HCT116 (cell line): ENCODE measurements at regions not wholly inside any gene's neighbourhood (a gene's known extent, or its start where the extent isn't known, plus 50 kb on each side); places are given as distances from the start of the nearest gene placed in this dataset.

Experiments used
- ATAC-seq: fragments of 200-7000 bp; cut with Tn5 transposase; 2 replicates; pipeline ENCODE4 v1.9.1; 2020; ENCODE audit warnings: mild to moderate bottlenecking, moderate library complexity
- BruUV-seq: library from RNA; stranded (reverse); fragments of 400-500 nt; replicated peaks from 2 replicates; lab custom pipeline; 2021; lab: Mats Ljungman, UMichigan
- CTCF ChIA-PET: fragments of 300-600 bp; sonication (Branson Sonifier 250); formaldehyde crosslinking; loops from one replicate; lab custom pipeline; 2021; ENCODE audit warnings: antibody characterized with exemption; lab: Charles Lee
- POLR2A ChIA-PET: fragments of 300-600, 350-600 bp; sonication (Branson Sonifier 250); formaldehyde crosslinking; loops from one replicate; lab custom pipeline; 2021; ENCODE audit warnings: antibody characterized with exemption; lab: Charles Lee
- RAD21 ChIA-PET, 2 experiments: fragments of 300-600 bp; sonication (Branson Sonifier 250); formaldehyde crosslinking; loops; one replicate each; lab custom pipeline; 2023; ENCODE audit warnings: low total read pairs in 2 of 2; ENCODE audit not compliant: uncharacterized antibody in 2 of 2, unreplicated experiment in 2 of 2, low non-redundant PET in 1 of 2; lab: Charles Lee
- DNase-seq: peaks from one replicate; pipeline ENCODE4 v3.0.0-alpha.2; 2010; ENCODE audit warnings: low read depth, low spot score
- H2AFZ ChIP-seq: fragments of 200-600 bp; shearing (Covaris generic), sonication (generic); 2 replicates; pipeline ENCODE4 v1.6.1; 2017; ENCODE audit warnings: low read depth, mixed run types, mixed read lengths, antibody characterized with exemption, low read length; ENCODE audit not compliant: poor library complexity, severe bottlenecking
- H3K27ac ChIP-seq: 2 replicates; pipeline ENCODE4 v1.5.1; 2012; ENCODE audit warnings: low read depth, low read length
- H3K27me3 ChIP-seq: fragments of 200-600 bp; sonication (generic); 2 replicates; pipeline ENCODE4 v1.6.1; 2016; ENCODE audit warnings: mixed run types, low read length, mixed read lengths; ENCODE audit not compliant: insufficient read depth
- H3K36me3 ChIP-seq, 2 experiments: fragments of 200-500 bp in 1 of 2; fragments of 200-600 bp in 1 of 2; sonication (Bioruptor generic) in 1 of 2; sonication (generic) in 1 of 2; 2 replicates each; pipeline versions ENCODE4 v1.5.1 to v1.6.1; 2014 to 2016; ENCODE audit warnings: low read length in 2 of 2, inconsistent platforms in 1 of 2, mixed read lengths in 1 of 2, mixed run types in 1 of 2; ENCODE audit not compliant: insufficient read depth in 2 of 2, control insufficient read depth in 1 of 2
- H3K4me1 ChIP-seq, 2 experiments: fragments of 200-600 bp in 1 of 2; sonication (generic) in 1 of 2; 2 replicates each; pipeline versions ENCODE4 v1.5.1 to v1.6.1; 2012 to 2017; ENCODE audit warnings: low read length in 2 of 2, inconsistent platforms in 1 of 2, mild to moderate bottlenecking in 1 of 2, mixed read lengths in 1 of 2, mixed run types in 1 of 2, moderate library complexity in 1 of 2; ENCODE audit not compliant: insufficient read depth in 2 of 2, control insufficient read depth in 1 of 2
- H3K4me2 ChIP-seq: fragments of 200-600 bp; sonication (generic); 2 replicates; pipeline ENCODE4 v1.6.1; 2017; ENCODE audit warnings: mixed run types, low read length, mixed read lengths
- H3K4me3 ChIP-seq, 2 experiments: fragments of 200-600 bp in 1 of 2; sonication (generic) in 1 of 2; replicated peaks in 1 of 2; 2 replicates each; pipeline ENCODE4 v1.5.1; 2011 to 2016; ENCODE audit warnings: low read length in 2 of 2, control low read depth in 1 of 2, low read depth in 1 of 2, mild to moderate bottlenecking in 1 of 2, mixed read lengths in 1 of 2, mixed run types in 1 of 2
- H3K79me2 ChIP-seq: fragments of 200-600 bp; sonication (generic); 2 replicates; pipeline ENCODE4 v1.6.1; 2017; ENCODE audit warnings: mild to moderate bottlenecking, mixed run types, low read length, moderate library complexity, mixed read lengths; ENCODE audit not compliant: insufficient read depth
- H3K9ac ChIP-seq: fragments of 200-600 bp; sonication (generic); 2 replicates; pipeline ENCODE4 v1.6.1; 2016; ENCODE audit warnings: low read length, mixed read lengths
- H3K9me2 ChIP-seq: fragments of 200-600 bp; sonication (generic), shearing (Covaris generic); 2 replicates; pipeline ENCODE4 v1.6.1; 2017; ENCODE audit warnings: mixed run types, mild to moderate bottlenecking, moderate library complexity; ENCODE audit not compliant: insufficient read depth
- H3K9me3 ChIP-seq, 2 experiments: fragments of 200-500 bp in 1 of 2; fragments of 200-600 bp in 1 of 2; sonication (Bioruptor generic) in 1 of 2; sonication (generic) in 1 of 2; 2 replicates each; pipeline ENCODE4 v1.6.1; 2014 to 2017; ENCODE audit warnings: low read length in 2 of 2, mixed read lengths in 2 of 2, inconsistent platforms in 1 of 2, low read depth in 1 of 2, mild to moderate bottlenecking in 1 of 2, mixed run types in 1 of 2, moderate library complexity in 1 of 2; ENCODE audit not compliant: control insufficient read depth in 1 of 2, insufficient read depth in 1 of 2
- H4K20me1 ChIP-seq: fragments of 200-600 bp; sonication (generic), shearing (Covaris generic); 2 replicates; pipeline ENCODE4 v1.6.1; 2017; ENCODE audit warnings: mixed run types, mild to moderate bottlenecking, moderate library complexity; ENCODE audit not compliant: insufficient read depth
- ATF3 ChIP-seq: IDR thresholded peaks from 2 replicates; pipeline ENCODE4 v1.6.1; 2012
- CTCF ChIP-seq, 3 experiments: fragments of 200-600 bp in 1 of 3; sonication (generic) in 1 of 3; IDR thresholded peaks in 2 of 3; conservative IDR thresholded peaks in 1 of 3; 2 replicates each; pipeline ENCODE4 v1.5.1; 2012 to 2017; ENCODE audit warnings: low read depth in 2 of 3, low read length in 2 of 3, antibody characterized with exemption in 1 of 3, borderline replicate concordance in 1 of 3, control low read depth in 1 of 3, mild to moderate bottlenecking in 1 of 3, mixed read lengths in 1 of 3, mixed run types in 1 of 3, moderate library complexity in 1 of 3; ENCODE audit not compliant: insufficient read depth in 1 of 3
- SP1 ChIP-seq: IDR thresholded peaks from 2 replicates; pipeline ENCODE4 v1.6.1; 2012; ENCODE audit warnings: low read depth
- ZBTB33 ChIP-seq: IDR thresholded peaks from 2 replicates; pipeline ENCODE4 v1.6.1; 2011; ENCODE audit warnings: mild to moderate bottlenecking, low read length, moderate library complexity; ENCODE audit not compliant: insufficient replicate concordance; ENCODE audit errors: extremely low read depth
- intact Hi-C: fragments of 100-400 bp; cut with micrococcal nuclease; formaldehyde crosslinking; loops from 2 replicates; pipeline ENCODE4 v1.10.0; 2022

- Histone ChIP-seq H2AFZ (no peak overlapping the region), H3K4me1 (no peaks in the 10 kb centered on the region), H3K4me3 (no peak overlapping the region)
- ATAC-seq = no peak
- RAD21 ChIA-PET = no interaction called here
- no peak for TF ChIP-seq ATF3
- TF ChIP-seq SP1 = no peak
- TF ChIP-seq ZBTB33 = no peak
- TF ChIP-seq CTCF (IDR thresholded peaks at IDR 0.05 in 2 of 3, conservative IDR thresholded peaks at IDR 0.05 in 1 of 3; ENCODE audit: borderline replicate concordance in 1 of 3, insufficient read depth in 1 of 3, low read depth in 2 of 3, low read length in 2 of 3) = no peak
- TF ChIP-seq, all 23 proteins: peak for 0
- H3K36me3 ChIP-seq = no peaks in the 10 kb centered on the region
- no peaks in the 10 kb centered on the region for H4K20me1 ChIP-seq
- no peaks in the 10 kb centered on the region for H3K9me3 ChIP-seq
- ChIA-PET CTCF (no interaction called here), POLR2A (no interaction called here)
- no peaks in the 10 kb centered on the region for H3K79me2 ChIP-seq
- H3K9ac ChIP-seq = no peak overlapping the region
- H3K27me3 ChIP-seq = peaks cover 4% of the 10 kb centered on the region; the same call in 1 of the 2 replicates
- H3K4me2 ChIP-seq = no peak overlapping the region
- intact Hi-C loops = no loop called here
- DNase-seq = no peak
- BruUV-seq = no TSS peak
- no peaks in the 10 kb centered on the region for H3K9me2 ChIP-seq
- no peak overlapping the region for H3K27ac ChIP-seq
Observed at GRCh38 chr20:20783450-20783849, 71.0 kb upstream of the RALGAPA2 start.
